HepG2 (cell line): ENCODE measurements at regions not wholly inside any gene's neighbourhood (a gene's known extent, or its start where the extent isn't known, plus 50 kb on each side); places are given as distances from the start of the nearest gene placed in this dataset.

Experiments
- ATAC-seq: fragments of 200-7000 bp; cut with Tn5 transposase; 3 replicates; pipeline ENCODE4 v1.9.1; 2020; ENCODE audit warnings: mild to moderate bottlenecking, moderate library complexity
- BruUV-seq: library from RNA; stranded (reverse); fragments of 400-500 nt; replicated peaks from 2 replicates; lab custom pipeline; 2021; lab: Mats Ljungman, UMichigan
- CTCF ChIA-PET: fragments of 300-600 bp; formaldehyde crosslinking; extraction: SDS; loops from one replicate; lab custom pipeline; 2021; ENCODE audit warnings: low total read pairs, inconsistent platforms, low intra/inter-chr PET ratio; lab: Yijun Ruan, JAX
- POLR2A ChIA-PET: fragments of 350-600 bp; sonication (Branson Sonifier 250); formaldehyde crosslinking; loops from one replicate; lab custom pipeline; 2020; ENCODE audit warnings: antibody characterized with exemption, inconsistent platforms; lab: Yijun Ruan, JAX
- DNase-seq: peaks from one replicate; pipeline ENCODE4 v3.0.0-alpha.2; 2015; ENCODE audit warnings: low spot score
- FAIRE-seq: peaks from 3 replicates; lab custom pipeline; 2011; peaks lifted over from hg19 to GRCh38; lab: Jason Lieb, UNC
- H2AFZ ChIP-seq: one replicate; pipeline ENCODE4 v1.6.1; 2011; ENCODE audit warnings: low read length, inconsistent platforms
- H3K27ac ChIP-seq: fragments of 300-600 bp; 3 replicates; pipeline ENCODE4 v1.8.0; 2011; ENCODE audit warnings: mixed run types, mild to moderate bottlenecking, mixed read lengths, low read length, inconsistent platforms; ENCODE audit not compliant: insufficient read depth; ENCODE audit errors: extremely low read length
- H3K27me3 ChIP-seq, 2 experiments: fragments of 200-600 bp in 1 of 2; 2 replicates in 1 of 2; 3 replicates in 1 of 2; pipeline versions ENCODE4 v1.6.0 to v1.8.0; 2011; ENCODE audit warnings: low read length in 2 of 2, mild to moderate bottlenecking in 2 of 2, moderate library complexity in 2 of 2, inconsistent platforms in 1 of 2; ENCODE audit not compliant: insufficient read depth in 2 of 2, control insufficient read depth in 1 of 2
- H3K36me3 ChIP-seq, 2 experiments: fragments of 200-600 bp in 1 of 2; replicated peaks in 1 of 2; 2 replicates in 1 of 2; 3 replicates in 1 of 2; pipeline versions ENCODE4 v1.5.1 to v1.8.0; 2011; ENCODE audit warnings: low read length in 2 of 2, inconsistent platforms in 1 of 2; ENCODE audit not compliant: insufficient read depth in 2 of 2, control insufficient read depth in 1 of 2
- H3K4me1 ChIP-seq: 2 replicates; pipeline ENCODE4 v1.5.1; 2012; ENCODE audit warnings: low read length, inconsistent platforms; ENCODE audit not compliant: insufficient read depth
- H3K4me2 ChIP-seq: 2 replicates; pipeline ENCODE4 v1.6.0; 2011; ENCODE audit warnings: low read depth, low read length, inconsistent platforms
- H3K4me3 ChIP-seq, 3 experiments: fragments of 200-600 bp in 1 of 3; sonication (generic), shearing (Covaris generic) in 1 of 3; replicated peaks in 1 of 3; 2 replicates each; pipeline ENCODE4 v1.5.1; 2011 to 2016; ENCODE audit warnings: low read length in 3 of 3, inconsistent platforms in 2 of 3, low read depth in 2 of 3, mild to moderate bottlenecking in 2 of 3, control low read depth in 1 of 3, mixed read lengths in 1 of 3; ENCODE audit not compliant: insufficient read depth in 1 of 3
- H3K79me2 ChIP-seq: one replicate; pipeline ENCODE4 v1.6.1; 2011; ENCODE audit warnings: low read length, inconsistent platforms; ENCODE audit not compliant: insufficient read depth
- H3K9ac ChIP-seq: 2 replicates; pipeline ENCODE4 v1.6.0; 2011; ENCODE audit warnings: mild to moderate bottlenecking, low read depth, low read length, inconsistent platforms; ENCODE audit not compliant: insufficient read depth
- H3K9me3 ChIP-seq: 2 replicates; pipeline ENCODE4 v1.5.1; 2012; ENCODE audit warnings: mild to moderate bottlenecking, low read length
- H4K20me1 ChIP-seq: 2 replicates; pipeline ENCODE4 v1.6.0; 2011; ENCODE audit warnings: inconsistent platforms, mild to moderate bottlenecking, low read length, moderate library complexity; ENCODE audit not compliant: insufficient read depth
- KLF11 ChIP-seq: IDR thresholded peaks from 2 replicates; pipeline ENCODE4 v1.6.1; 2016; ENCODE audit warnings: missing compliant biosample characterization
- PHF21A ChIP-seq: sonication (generic); formaldehyde crosslinking; IDR thresholded peaks from 2 replicates; pipeline ENCODE4 v1.5.0; 2020; ENCODE audit warnings: mild to moderate bottlenecking, missing genetic modification reagents
- SNRNP70 ChIP-seq: fragments of 200-400 bp; formaldehyde crosslinking; IDR thresholded peaks from 2 replicates; pipeline ENCODE4 v1.6.1; 2017; ENCODE audit warnings: mild to moderate bottlenecking, low read depth, low read length, moderate library complexity
- SP1 ChIP-seq, 2 experiments: fragments of 450-650 bp in 1 of 2; sonication (generic) in 1 of 2; formaldehyde crosslinking in 1 of 2; IDR thresholded peaks; 2 replicates each; pipeline versions ENCODE4 v1.4.0 to v1.6.1; 2016 to 2020; ENCODE audit warnings: missing genetic modification reagents in 1 of 2
- ZNF558 ChIP-seq: sonication (generic); formaldehyde crosslinking; IDR thresholded peaks from 2 replicates; pipeline ENCODE4 v1.9.0; 2022; ENCODE audit warnings: mild to moderate bottlenecking, missing genetic modification reagents, borderline replicate concordance
- WGBS: methylation state at CpG from one replicate; pipeline ENCODE4 v1.1.6; 2017; ENCODE audit warnings: low lambda C conversion rate; 5-methylcytosine and 5-hydroxymethylcytosine counted together
- in situ Hi-C: cut with HindIII; loops from 2 replicates; pipeline ENCODE4 v1.10.0; 2017; ENCODE audit warnings: low pct_unique_long_range_greater_than_20kb; ENCODE audit not compliant: extremely low pct_ligation_motif_present
- intact Hi-C: fragments of 100-400 bp; cut with micrococcal nuclease; formaldehyde crosslinking; loops from one replicate; pipeline ENCODE4 v1.10.0; 2022; ENCODE audit not compliant: unreplicated experiment
- TF ChIP-seq, protein P1 (sequence below): sonication (generic); formaldehyde crosslinking; IDR thresholded peaks from 2 replicates; pipeline ENCODE4 v1.4.0; 2020; ENCODE audit warnings: mild to moderate bottlenecking, low read depth, missing genetic modification reagents
- TF ChIP-seq, protein P2 (sequence below): sonication (generic); formaldehyde crosslinking; IDR thresholded peaks from 2 replicates; pipeline ENCODE4 v1.5.1; 2020; ENCODE audit warnings: mild to moderate bottlenecking, missing genetic modification reagents
- TF ChIP-seq, protein P3 (sequence below): sonication (generic); formaldehyde crosslinking; IDR thresholded peaks from 2 replicates; pipeline ENCODE4 v1.4.0; 2020; ENCODE audit warnings: missing genetic modification reagents, borderline replicate concordance
- TF ChIP-seq, protein P4 (sequence below): IDR thresholded peaks from 2 replicates; pipeline ENCODE4 v1.4.0; 2020; ENCODE audit warnings: mild to moderate bottlenecking, missing genetic modification reagents

DNA sequence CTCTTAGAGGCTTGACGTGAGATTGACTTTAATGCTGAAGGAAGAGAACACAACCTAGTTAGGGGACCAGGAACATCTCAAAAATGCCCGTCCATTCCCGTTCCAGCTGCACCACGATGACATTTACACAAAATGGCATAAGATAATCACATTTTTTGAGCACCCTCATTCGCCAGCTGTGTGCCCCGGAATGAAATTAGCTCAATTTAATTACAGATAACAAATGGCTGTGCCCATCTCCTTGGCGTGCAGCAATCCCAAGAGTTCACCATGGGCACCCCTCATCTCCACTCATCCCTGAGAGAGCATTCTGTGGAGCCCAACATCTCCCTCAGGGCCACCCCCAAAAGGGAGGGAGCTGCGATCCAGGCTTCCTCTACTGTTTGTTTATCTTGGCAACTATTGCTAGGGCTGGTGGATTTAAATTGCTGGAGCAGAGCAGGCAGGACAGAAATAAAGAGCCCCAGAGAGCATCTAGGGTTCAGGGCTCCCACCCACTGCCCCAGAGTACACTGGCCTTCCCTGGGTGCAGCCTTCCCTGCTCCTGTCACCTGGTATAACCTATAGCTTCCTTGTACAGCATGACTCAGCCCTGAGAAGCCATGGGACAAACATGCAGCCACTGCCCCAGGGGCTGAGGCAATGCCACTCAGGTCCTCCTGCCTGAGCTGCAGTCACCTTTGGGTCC, 263.5 kb downstream of the ZEB1 start:
- Histone ChIP-seq H4K20me1 (no peaks in the 10 kb centered on the region), H3K4me3 (no peak overlapping the region), H3K4me1 (no peaks in the 10 kb centered on the region), H3K27ac (no peak overlapping the region), H2AFZ (no peak overlapping the region), H3K9me3 (no peaks in the 10 kb centered on the region), H3K9ac (no peak overlapping the region), H3K27me3 (peaks cover 0 to 23% of the 10 kb centered on the region in 2 experiments; a peak in 3 of 5 replicates), H3K79me2 (no peaks in the 10 kb centered on the region), H3K4me2 (no peak overlapping the region), H3K36me3 (no peaks in the 10 kb centered on the region)
- intact Hi-C loops (no loop called here), in situ Hi-C loops (no loop called here)
- no peak for FAIRE-seq
- ChIA-PET CTCF (no interaction called here), POLR2A (no interaction called here)
- WGBS: 18% methylated on average over 8 of the region's 8 CpGs
- peak; percentile 60; the same call in 2 of the 3 replicates for ATAC-seq
- no TSS peak for BruUV-seq
- DNase-seq: no peak
- TF ChIP-seq PHF21A (no peak), ZNF558 (CRISPR knock-in tag) (no peak), KLF11 (CRISPR knock-in tag) (no peak), SP1 (IDR thresholded peaks at IDR 0.05) (no peak), SP1 (CRISPR knock-in tag; IDR thresholded peaks at IDR 0.05) (no peak), SNRNP70 (no peak)
- TF ChIP-seq, protein P1, sequence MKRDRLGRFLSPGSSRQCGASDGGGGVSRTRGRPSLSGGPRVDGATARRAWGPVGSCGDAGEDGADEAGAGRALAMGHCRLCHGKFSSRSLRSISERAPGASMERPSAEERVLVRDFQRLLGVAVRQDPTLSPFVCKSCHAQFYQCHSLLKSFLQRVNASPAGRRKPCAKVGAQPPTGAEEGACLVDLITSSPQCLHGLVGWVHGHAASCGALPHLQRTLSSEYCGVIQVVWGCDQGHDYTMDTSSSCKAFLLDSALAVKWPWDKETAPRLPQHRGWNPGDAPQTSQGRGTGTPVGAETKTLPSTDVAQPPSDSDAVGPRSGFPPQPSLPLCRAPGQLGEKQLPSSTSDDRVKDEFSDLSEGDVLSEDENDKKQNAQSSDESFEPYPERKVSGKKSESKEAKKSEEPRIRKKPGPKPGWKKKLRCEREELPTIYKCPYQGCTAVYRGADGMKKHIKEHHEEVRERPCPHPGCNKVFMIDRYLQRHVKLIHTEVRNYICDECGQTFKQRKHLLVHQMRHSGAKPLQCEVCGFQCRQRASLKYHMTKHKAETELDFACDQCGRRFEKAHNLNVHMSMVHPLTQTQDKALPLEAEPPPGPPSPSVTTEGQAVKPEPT (CRISPR knock-in tag): no peak
- TF ChIP-seq, protein P2, sequence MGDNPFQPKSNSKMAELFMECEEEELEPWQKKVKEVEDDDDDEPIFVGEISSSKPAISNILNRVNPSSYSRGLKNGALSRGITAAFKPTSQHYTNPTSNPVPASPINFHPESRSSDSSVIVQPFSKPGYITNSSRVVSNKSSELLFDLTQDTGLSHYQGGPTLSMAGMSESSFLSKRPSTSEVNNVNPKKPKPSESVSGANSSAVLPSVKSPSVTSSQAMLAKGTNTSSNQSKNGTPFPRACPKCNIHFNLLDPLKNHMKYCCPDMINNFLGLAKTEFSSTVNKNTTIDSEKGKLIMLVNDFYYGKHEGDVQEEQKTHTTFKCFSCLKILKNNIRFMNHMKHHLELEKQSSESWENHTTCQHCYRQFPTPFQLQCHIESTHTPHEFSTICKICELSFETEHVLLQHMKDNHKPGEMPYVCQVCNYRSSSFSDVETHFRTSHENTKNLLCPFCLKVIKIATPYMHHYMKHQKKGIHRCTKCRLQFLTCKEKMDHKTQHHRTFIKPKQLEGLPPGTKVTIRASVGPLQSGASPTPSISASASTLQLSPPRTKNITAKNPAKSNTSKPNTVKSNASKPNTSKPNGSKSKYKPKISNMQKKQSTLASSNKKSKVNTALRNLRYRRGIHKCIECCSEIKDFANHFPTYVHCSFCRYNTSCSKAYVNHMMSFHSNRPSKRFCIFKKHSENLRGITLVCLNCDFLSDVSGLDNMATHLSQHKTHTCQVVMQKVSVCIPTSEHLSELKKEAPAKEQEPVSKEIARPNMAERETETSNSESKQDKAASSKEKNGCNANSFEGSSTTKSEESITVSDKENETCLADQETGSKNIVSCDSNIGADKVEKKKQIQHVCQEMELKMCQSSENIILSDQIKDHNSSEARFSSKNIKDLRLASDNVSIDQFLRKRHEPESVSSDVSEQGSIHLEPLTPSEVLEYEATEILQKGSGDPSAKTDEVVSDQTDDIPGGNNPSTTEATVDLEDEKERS: no peak
- TF ChIP-seq, protein P3, sequence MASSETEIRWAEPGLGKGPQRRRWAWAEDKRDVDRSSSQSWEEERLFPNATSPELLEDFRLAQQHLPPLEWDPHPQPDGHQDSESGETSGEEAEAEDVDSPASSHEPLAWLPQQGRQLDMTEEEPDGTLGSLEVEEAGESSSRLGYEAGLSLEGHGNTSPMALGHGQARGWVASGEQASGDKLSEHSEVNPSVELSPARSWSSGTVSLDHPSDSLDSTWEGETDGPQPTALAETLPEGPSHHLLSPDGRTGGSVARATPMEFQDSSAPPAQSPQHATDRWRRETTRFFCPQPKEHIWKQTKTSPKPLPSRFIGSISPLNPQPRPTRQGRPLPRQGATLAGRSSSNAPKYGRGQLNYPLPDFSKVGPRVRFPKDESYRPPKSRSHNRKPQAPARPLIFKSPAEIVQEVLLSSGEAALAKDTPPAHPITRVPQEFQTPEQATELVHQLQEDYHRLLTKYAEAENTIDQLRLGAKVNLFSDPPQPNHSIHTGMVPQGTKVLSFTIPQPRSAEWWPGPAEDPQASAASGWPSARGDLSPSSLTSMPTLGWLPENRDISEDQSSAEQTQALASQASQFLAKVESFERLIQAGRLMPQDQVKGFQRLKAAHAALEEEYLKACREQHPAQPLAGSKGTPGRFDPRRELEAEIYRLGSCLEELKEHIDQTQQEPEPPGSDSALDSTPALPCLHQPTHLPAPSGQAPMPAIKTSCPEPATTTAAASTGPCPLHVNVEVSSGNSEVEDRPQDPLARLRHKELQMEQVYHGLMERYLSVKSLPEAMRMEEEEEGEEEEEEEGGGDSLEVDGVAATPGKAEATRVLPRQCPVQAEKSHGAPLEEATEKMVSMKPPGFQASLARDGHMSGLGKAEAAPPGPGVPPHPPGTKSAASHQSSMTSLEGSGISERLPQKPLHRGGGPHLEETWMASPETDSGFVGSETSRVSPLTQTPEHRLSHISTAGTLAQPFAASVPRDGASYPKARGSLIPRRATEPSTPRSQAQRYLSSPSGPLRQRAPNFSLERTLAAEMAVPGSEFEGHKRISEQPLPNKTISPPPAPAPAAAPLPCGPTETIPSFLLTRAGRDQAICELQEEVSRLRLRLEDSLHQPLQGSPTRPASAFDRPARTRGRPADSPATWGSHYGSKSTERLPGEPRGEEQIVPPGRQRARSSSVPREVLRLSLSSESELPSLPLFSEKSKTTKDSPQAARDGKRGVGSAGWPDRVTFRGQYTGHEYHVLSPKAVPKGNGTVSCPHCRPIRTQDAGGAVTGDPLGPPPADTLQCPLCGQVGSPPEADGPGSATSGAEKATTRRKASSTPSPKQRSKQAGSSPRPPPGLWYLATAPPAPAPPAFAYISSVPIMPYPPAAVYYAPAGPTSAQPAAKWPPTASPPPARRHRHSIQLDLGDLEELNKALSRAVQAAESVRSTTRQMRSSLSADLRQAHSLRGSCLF: no peak
- TF ChIP-seq, protein P4, sequence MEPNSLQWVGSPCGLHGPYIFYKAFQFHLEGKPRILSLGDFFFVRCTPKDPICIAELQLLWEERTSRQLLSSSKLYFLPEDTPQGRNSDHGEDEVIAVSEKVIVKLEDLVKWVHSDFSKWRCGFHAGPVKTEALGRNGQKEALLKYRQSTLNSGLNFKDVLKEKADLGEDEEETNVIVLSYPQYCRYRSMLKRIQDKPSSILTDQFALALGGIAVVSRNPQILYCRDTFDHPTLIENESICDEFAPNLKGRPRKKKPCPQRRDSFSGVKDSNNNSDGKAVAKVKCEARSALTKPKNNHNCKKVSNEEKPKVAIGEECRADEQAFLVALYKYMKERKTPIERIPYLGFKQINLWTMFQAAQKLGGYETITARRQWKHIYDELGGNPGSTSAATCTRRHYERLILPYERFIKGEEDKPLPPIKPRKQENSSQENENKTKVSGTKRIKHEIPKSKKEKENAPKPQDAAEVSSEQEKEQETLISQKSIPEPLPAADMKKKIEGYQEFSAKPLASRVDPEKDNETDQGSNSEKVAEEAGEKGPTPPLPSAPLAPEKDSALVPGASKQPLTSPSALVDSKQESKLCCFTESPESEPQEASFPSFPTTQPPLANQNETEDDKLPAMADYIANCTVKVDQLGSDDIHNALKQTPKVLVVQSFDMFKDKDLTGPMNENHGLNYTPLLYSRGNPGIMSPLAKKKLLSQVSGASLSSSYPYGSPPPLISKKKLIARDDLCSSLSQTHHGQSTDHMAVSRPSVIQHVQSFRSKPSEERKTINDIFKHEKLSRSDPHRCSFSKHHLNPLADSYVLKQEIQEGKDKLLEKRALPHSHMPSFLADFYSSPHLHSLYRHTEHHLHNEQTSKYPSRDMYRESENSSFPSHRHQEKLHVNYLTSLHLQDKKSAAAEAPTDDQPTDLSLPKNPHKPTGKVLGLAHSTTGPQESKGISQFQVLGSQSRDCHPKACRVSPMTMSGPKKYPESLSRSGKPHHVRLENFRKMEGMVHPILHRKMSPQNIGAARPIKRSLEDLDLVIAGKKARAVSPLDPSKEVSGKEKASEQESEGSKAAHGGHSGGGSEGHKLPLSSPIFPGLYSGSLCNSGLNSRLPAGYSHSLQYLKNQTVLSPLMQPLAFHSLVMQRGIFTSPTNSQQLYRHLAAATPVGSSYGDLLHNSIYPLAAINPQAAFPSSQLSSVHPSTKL (CRISPR knock-in tag): no peak
